Ishikawa (cell line): ENCODE measurements at regions not wholly inside any gene's neighbourhood (a gene's known extent, or its start where the extent isn't known, plus 50 kb on each side); places are given as distances from the start of the nearest gene placed in this dataset.

Experiments used
- CEBPB ChIP-seq: IDR thresholded peaks from 2 replicates; pipeline ENCODE4 v1.6.1; 2012
- CREB1 ChIP-seq: IDR thresholded peaks from 2 replicates; pipeline ENCODE4 v1.6.1; 2012; ENCODE audit warnings: low read depth
- EGR1 ChIP-seq: IDR thresholded peaks from 2 replicates; pipeline ENCODE4 v1.6.1; 2012
- EP300 ChIP-seq: IDR thresholded peaks from 2 replicates; pipeline ENCODE4 v1.6.1; 2012; ENCODE audit warnings: borderline replicate concordance
- FOXM1 ChIP-seq: IDR thresholded peaks from 2 replicates; pipeline ENCODE4 v1.6.1; 2012; ENCODE audit warnings: low read depth, borderline replicate concordance
- MAX ChIP-seq: IDR thresholded peaks from 2 replicates; pipeline ENCODE4 v1.6.1; 2012
- NFIC ChIP-seq: IDR thresholded peaks from 2 replicates; pipeline ENCODE4 v1.6.1; 2012
- RAD21 ChIP-seq: IDR thresholded peaks from 2 replicates; pipeline ENCODE4 v1.6.1; 2012; ENCODE audit warnings: low read depth
- REST ChIP-seq: IDR thresholded peaks from 2 replicates; pipeline ENCODE4 v1.6.1; 2012; ENCODE audit warnings: low read depth, mild to moderate bottlenecking
- TAF1 ChIP-seq: IDR thresholded peaks from 2 replicates; pipeline ENCODE4 v1.6.1; 2012; ENCODE audit warnings: low read depth, mild to moderate bottlenecking
- TCF12 ChIP-seq: IDR thresholded peaks from 2 replicates; pipeline ENCODE4 v1.6.1; 2012; ENCODE audit warnings: low read depth
- TEAD4 ChIP-seq: IDR thresholded peaks from 2 replicates; pipeline ENCODE4 v1.6.1; 2012
- YY1 ChIP-seq: IDR thresholded peaks from 2 replicates; pipeline ENCODE4 v1.6.1; 2012; ENCODE audit warnings: low read depth
- ZBTB7A ChIP-seq: IDR thresholded peaks from 2 replicates; pipeline ENCODE4 v1.6.1; 2012; ENCODE audit warnings: low read depth
- TF ChIP-seq, protein P1 (sequence below): IDR thresholded peaks from 2 replicates; pipeline ENCODE4 v1.6.1; 2012

DNA sequence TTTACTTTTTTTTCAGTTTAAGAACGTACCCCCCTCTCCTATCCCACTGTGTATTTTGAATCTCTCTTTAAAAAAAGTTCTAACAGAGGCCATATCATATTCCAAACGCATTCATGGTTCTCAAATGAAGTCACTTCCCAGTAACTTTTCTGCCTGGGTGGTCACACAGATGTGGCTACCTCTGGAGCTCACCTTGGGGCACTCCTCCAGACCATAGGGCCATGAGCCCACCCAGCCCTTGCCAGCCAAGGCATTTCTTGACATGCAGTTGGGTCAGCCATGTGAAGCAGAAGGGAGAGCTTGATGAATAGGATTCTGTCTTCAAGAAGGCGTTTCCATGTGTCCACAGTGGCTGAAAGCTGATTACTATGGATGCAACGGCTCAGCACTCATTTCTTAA lies 239.3 kb downstream of the RAB11FIP2 start:
- TF ChIP-seq RAD21, result no peak
- TF ChIP-seq FOXM1, result no peak

DNA sequence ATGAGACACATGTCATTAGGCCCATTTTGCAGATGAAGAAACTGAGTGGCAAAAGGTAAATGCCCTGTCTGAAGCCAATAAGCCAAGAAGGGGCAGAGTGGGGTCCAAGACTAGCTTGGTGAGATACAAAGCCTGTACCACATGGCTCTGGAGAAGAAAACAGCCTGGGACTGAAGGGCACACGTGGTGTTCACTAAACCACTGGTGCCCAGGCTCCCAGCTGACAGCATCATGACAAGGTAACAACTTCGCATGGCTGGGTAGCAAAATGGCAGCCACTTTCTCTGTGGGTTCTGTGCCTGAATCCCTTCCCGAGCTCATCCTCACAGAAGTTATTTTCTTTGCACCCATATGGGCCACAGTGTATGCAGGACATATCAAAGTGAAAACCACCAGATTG lies 229.6 kb downstream of the RAB11FIP2 start:
- TF ChIP-seq YY1 (no peak), CREB1 (no peak), RAD21 (no peak), MAX (no peak), NFIC (no peak), TAF1 (no peak), EGR1 (no peak), REST (no peak), TCF12 (no peak), EP300 (no peak), TEAD4 (no peak), CEBPB (no peak), ZBTB7A (no peak), FOXM1 (no peak)
- TF ChIP-seq, protein P1, sequence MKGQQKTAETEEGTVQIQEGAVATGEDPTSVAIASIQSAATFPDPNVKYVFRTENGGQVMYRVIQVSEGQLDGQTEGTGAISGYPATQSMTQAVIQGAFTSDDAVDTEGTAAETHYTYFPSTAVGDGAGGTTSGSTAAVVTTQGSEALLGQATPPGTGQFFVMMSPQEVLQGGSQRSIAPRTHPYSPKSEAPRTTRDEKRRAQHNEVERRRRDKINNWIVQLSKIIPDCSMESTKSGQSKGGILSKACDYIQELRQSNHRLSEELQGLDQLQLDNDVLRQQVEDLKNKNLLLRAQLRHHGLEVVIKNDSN, result no peak

DNA sequence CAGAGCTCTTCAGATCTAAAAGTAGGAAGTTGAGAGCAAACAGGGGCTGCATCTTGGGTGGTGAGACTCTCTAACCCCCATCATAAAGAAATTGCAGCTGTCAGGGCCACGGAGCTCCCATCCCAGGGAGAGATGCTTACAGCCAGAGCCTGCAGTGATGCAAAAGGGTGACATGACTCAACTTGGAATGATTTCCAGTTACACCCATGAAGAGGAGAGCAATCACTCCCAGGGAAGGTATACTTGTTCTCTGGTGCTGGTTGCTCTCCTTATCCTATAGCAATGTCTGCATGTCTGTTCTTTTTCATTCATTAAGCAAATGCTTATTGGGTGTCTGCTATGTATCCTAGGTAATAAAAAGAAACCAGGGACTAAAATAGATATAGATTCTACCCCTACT lies 228.0 kb downstream of the RAB11FIP2 start:
- TF ChIP-seq CREB1 (no peak), EP300 (no peak), NFIC (no peak), YY1 (no peak), REST (no peak), RAD21 (no peak), MAX (no peak), EGR1 (no peak), CEBPB (no peak), TCF12 (no peak), ZBTB7A (no peak), FOXM1 (no peak), TAF1 (no peak), TEAD4 (no peak)
- TF ChIP-seq, protein P1, result no peak

DNA sequence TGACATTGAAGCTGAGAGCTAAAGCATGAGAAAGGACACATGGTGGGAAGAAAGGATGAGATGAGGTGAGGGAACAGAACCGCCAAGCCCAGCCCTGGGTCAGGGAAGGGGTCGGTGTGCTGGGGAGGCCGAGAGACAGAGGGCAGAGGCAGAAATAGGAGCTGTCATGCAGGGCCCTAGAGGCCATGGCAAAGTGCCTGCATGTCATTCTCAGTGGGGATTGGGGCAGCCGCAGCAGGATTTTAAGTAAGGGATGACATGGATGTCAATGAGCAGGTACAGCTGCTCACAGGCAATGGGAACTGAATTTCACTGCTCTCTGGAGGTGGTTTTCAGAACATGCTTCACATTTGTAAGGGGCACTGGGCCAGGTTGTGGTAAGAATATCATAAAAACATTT lies 227.4 kb downstream of the RAB11FIP2 start:
- no peak for TF ChIP-seq TEAD4
- TF ChIP-seq, protein P1, result no peak
- no peak for TF ChIP-seq EGR1

DNA sequence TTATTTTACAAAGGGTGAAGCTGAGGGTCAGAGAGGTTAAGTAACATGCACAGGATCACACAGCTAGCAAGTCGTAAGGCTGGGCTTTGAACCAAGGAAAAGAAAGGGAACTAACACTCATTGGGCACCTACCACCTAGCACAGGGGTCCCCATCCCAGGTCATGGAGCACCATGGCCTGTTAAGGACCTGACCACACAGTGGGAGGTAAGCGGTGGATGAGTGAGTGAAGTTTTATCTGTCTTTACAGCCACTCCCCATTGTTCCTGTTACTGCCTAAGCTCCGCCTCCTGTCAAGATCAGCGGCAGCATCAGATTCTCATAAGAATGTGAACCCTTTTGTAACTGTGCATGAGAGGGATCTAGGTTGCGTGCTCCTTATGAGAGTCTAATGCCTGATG lies 222.8 kb downstream of the RAB11FIP2 start:
- no peak for TF ChIP-seq TAF1
- TF ChIP-seq MAX, result no peak
- TF ChIP-seq TEAD4, result no peak
- no peak for TF ChIP-seq CEBPB
- no peak for TF ChIP-seq REST
